Lung microvascular endothelial cell (primary cell): ENCODE measurements at regions not wholly inside any gene's neighbourhood (a gene's known extent, or its start where the extent isn't known, plus 50 kb on each side); places are given as distances from the start of the nearest gene placed in this dataset.
"Not testable (repeated sequence)": the region's sequence is repeated elsewhere in the genome, so short reads cannot be mapped to it uniquely, and the experiment has no call there.

ENCODE experiments used
- DNase-seq, 2 donors: peaks; one replicate each; pipeline versions ENCODE4 v3.0.0 to v3.0.0-alpha.2; 2010; ENCODE audit warnings: low read depth in 2 of 2

DNA sequence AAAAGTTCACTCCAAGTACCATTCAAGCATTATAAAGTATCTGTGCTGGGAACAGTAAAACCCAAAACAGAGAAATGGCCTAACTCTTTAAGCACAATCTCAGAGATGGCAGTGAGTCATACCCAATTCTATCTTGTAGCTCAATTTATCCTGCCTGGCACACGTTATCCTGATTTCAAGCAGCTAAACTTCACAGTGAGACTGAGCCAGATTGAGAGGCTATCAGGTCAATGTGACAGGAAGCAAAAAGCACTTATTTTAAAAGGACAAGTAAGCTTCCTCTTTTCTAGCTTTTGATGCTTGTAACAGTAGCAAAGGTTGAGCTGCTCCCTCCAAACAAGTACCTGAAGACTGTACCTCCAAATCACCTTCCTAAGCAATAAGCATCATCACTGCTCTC lies 324.9 kb downstream of the NAF1 start:
- DNase-seq = no peak

DNA sequence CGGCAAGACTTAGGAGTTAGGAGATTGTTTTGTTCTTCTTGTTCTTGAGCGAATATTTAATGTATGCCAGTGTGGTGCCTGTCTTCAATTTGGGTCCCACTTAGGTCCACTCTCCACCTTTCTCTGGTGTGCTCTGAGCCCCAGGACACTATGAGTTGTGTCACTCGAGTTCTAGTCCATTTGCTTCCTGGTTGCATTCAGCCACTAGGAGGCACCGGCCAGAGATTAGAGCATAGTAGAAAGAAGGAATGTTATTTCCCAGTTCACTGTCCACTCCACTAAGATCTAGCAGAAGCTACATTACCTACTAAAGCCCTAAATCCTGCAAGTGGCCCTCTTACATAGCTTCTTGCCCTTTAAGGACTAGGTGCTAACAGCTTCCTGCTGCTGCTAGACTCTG lies 326.9 kb downstream of the NAF1 start:
- DNase-seq = no peak

DNA sequence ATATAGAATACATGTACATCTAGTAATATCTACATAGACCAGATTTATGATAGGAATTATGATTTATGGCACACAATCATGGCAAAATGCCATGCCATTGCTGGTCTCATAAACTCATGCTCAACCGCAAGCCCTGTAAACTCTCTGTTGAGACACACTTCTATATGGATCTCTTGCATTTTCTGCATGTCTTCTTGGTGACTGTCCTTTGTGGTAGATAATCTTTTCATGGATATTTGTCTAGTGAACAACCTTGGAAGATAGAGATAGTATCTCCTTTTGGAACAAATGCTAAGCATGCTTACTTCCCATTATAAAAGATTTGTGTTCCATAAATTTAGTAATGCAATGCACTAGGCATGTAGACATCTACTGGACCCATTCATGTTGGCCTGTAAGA lies 328.0 kb downstream of the NAF1 start:
- no peak for DNase-seq

DNA sequence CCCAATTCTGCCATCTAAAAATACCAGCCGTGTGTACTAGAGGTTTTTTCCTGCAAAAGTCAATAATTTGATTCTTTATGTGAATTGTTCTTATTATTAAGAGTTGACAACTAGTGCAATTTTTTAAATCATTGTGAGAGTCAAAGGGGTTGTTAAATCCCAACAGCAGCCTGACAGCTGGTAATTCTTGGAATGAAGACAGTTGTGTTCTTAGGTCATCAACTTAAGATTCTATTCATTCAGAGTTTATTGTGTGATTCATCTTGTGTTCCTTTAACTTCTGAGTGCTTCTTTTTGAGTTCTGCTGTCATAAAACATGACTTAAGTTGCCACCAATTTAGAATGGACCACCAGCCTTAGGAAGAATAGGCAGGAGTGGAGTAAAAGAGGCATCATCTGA lies 329.0 kb downstream of the NAF1 start:
- no peak for DNase-seq

DNA sequence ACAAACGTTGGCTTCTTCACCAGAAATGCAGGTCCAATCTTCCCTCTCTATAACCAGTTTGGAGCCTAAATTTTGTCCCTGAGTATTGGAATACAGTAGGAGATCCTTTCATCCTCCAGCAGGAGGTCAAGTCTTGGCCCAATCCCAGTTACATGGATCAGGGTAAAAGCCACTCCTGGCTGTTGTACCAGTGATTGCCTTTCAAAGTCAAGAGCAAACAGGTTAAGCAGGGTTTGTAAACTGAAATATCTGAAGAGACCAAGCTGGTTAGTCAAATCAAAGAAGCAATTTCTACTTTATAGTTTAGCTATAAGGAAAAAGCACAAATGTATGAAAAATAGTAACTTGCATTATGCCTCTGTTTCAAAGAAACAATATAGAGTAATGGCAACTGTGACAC lies 329.4 kb downstream of the NAF1 start:
- no peak for DNase-seq

DNA sequence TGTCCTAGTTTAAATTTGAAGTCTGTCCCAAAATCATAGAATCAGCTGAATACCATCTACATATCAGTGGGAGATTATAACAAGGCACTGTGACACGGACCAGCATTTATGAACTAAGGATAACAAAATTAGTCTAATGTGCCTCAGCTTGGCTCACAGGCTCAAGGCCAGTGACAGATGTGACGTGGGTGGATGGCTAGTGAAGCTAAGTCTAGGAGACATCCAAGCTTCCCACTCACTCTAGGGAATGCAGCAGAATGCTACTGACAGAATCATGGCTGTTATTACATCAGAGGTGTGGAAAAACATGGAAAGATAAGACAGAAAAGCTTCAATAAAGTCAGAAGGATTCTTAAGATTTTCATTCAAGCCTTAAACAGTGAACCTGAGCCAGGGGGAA lies 329.9 kb downstream of the NAF1 start:
- DNase-seq = no peak

DNA sequence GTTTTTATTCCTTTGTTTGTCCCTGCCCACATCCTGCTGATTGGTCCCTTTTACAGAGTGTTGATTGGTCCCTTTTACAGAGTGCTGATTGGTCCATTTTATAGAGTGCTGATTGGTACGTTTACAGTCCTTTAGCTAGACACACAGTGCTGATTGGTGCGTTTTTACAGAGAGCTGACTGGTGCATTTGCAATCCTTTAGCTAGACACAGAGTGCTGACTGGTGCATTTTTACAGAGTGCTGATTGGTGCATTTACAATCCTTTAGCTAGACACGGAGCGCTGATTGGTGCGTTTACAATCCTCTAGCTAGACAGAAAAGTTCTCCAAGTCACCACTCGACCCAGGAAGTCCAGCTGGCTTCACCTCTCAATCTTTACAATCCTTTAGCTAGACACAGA lies 330.4 kb downstream of the NAF1 start:
- DNase-seq = not testable (repeated sequence)

DNA sequence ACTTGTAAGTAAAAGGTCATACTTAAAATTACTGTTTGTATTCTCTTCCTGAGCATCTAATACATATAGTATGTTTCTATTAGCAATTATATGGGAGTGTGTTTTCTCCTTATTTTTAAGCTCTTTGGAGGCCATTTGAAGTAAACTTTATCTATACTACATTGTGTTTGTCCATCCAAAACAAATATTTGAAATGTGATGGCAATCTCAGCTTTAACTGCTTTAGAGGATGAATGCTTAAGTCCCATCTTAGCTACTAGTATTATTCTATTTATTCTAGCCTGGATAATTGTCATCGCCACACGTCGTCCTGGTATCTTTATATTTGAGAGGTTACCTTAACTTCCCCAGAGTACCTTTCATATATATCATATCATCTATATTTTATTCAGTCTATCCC lies 335.8 kb downstream of the NAF1 start:
- DNase-seq = no peak

DNA sequence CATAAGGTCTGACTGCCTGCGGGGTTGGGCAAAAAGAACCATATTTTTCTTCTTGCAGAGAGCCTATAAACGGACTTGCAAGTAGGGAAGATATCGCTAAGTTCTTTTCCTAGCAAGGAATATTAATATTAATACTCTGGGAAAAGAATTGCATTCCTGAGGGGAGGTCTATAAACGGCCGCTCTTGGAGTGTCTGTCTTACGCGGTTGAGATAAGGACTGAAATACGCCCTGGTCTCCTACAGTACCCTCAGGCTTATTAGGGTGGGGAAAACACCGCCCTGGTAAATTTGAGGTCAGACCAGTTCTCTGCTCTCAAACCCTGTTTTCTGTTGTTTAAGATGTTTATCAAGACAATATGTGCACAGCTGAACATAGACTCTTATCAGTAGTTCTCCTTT lies 349.3 kb downstream of the NAF1 start:
- DNase-seq = not testable (repeated sequence)

DNA sequence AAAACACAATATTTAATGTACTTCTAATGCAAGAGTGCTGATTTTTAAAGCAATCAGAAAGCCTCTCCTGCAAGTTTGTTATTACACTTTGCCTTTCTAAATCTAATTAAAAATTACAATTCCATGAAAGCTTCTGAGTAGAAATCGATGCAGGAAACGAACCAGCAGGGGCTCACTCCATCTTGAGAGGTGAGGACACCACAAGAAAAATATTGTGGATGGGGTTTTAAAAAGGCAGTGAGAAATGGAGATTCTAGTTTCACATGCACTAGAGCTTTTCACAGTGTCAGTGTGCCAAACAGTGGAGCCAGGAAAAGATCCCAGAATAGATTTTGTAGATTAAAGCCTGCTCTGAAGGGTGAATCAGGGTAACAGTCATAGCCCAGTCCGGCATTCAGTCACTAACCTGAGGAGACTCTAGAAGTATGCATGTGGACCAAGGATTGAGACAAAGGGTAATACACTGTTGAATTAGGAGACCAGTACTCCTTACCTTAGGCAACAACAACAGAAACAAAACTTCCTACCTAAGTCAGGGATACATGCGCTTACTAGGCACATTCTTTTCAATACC lies 362.3 kb downstream of the NAF1 start:
- DNase-seq = no peak

DNA sequence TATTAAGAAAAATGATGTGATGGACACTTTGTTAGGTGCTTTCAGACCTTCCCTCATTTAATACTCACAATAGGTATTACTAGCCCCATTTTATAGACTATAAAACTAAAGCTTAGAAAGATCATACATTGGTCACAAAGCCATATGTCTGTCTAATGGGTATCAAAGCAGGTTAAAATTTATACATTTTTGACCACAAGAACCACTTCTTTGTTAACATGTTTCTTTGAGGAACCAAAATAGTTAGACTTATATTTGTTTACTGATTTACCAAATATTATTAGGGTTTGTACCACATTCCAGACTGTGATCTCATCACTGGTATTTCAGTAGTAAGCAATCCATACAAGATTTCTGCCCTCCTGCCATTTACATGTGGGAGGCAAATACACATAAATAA lies 363.3 kb downstream of the NAF1 start:
- DNase-seq = no peak

DNA sequence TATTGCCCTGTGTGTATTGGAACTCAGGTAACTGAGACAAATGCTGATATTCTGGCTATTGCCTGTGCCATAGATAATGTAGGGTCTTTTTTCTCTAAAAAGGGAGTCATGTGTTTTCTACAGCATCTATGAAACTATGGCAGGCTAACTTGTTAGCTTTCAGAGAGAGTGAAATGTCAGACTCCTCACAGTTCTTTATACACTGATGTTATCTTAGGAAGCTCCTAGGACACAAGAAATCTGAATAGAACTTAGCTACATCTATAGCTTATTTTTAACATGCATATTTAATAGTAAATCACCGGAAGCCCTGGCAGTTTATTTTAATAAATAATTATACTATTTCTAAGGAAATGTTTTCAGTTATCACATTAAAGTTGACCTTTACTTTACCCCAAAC lies 369.6 kb downstream of the NAF1 start:
- DNase-seq = no peak

DNA sequence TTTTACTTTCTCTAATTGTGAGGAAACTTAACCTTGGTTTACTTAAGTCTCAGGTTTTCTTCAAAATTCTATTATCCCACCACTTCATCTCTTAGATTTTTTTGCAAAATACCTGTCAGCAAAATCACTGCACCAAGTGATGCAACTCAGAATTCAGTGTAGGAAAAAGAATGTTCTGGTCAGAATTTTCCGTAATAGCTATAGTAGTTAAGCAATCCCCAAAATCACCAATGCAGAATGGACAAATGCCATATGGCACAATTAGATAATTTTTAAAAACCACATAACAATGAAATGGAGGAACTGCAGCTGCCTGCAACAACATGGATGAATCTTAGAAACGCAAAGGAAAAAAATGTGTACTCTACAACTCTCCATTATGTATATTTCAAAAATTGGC lies 373.1 kb downstream of the NAF1 start:
- peak in 1 of 2 donors; percentile 77 for DNase-seq

DNA sequence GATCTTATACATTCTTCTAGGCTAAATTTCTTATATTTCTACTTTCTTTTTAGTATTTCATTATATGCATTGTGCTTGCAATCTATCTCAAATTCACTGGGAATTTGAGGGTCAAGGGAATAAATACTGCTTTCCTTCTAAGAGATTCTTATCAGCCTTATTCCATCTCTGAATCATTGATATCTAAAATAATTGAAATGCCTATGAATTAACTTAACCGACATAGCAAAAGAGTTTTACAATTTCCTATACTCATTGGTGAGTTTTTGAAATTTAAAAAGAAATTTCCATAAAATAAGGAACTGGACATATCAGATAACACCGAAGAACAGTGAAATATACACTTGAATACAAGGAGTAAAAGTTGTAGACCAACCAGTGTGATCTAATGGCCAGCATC lies 373.7 kb downstream of the NAF1 start:
- DNase-seq = no peak

DNA sequence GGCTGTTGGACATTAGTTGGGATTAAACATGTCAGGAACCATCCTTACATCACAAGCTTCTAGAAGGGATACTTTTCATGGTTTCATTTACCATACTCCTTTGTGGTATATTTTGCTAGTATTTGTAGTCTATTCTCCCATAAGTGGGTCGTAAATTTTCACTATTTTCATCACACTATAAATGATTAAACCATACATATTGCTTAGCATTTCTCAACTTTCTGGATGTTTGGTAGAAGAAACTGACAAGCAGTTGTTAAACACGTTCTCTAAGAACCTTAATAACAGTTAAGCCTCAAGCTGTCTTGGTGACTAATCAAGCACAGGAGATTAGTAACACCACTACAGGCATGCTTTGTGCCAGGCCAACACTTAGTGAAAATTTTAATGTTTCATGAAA lies 375.5 kb downstream of the NAF1 start:
- no peak for DNase-seq

DNA sequence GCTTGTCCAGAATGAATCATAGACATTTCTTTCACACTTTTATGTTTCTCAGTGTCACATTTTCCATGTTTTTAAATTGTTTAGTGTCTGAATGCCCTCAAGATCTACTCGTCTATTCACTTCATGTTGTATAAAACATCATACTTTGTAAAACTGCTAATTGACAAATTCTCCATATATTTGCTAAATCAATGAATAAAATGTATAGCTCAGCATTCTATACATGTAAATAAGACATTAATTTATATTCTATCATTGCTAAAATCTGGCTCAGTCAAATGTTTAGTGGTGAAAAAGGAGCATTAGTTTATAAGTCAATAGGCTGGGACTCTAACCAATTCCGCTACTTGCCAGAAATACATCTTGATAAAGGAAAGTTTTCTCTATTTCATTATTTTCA lies 379.6 kb downstream of the NAF1 start:
- no peak for DNase-seq

DNA sequence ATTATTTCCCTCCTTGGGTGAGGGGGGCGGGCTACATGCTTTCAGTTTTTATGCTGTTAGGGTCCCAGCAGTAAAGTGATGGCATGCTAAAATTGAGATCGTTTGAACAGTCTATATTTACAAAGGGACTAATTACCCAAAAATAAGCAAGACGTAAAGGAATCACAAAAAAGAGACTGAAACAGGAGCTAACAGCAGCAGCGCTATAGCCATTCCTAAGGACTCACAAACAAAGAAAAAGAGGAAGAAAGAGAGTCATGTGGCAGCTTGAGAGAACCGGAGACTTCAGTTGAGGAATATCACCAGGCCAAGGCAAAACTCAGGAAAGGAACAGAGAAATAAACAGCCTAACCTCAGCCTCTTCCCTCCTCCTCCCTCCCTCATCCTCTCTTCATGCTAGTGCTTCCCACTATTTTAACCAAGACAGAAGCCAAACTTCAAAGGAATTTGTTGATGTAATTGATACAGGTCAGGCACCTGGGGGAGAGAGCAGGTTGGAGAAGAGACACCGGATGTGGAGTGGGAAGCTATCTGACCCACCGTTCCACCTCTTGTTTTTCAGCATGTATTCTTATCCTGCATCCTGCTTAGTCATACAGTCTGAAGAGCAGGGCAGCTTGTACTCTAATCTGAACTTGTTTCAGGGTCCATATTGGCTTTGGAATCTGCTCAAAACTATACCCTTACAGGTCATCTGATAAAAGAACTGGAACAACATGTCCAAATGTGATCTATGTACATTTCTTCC lies 383.7 kb downstream of the NAF1 start:
- DNase-seq = peak in 1 of 2 donors; percentile 50

DNA sequence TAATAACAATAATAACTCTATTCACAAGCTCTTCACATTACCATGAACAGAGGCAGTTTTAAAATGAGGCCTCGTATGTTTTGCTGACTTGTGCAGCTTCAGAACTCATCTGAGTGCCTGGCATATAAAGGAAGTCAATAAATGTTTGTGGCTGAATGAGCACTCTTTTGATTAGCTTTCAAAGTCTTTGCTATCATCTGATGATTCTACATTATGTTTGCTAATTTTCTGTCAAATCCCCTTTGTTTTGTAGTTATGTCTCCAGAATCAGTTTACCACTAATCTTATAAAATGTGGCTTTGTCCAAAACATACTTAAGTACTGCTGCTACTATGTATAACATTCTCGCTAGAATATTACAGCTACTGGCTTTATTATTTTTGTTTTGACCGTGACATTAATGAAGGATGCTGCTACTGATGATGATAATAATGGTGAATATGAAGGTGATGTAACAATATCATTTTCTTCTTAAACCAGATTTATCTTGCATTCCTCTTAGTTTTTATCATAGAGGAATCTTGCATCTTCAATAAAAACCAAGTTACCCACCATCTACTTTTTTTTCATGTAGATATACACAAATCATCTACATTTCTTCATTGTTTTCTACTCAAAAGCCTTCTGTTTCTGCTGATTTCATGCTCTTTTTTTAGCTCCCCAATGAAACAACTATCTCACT lies 384.5 kb downstream of the NAF1 start:
- no peak for DNase-seq

DNA sequence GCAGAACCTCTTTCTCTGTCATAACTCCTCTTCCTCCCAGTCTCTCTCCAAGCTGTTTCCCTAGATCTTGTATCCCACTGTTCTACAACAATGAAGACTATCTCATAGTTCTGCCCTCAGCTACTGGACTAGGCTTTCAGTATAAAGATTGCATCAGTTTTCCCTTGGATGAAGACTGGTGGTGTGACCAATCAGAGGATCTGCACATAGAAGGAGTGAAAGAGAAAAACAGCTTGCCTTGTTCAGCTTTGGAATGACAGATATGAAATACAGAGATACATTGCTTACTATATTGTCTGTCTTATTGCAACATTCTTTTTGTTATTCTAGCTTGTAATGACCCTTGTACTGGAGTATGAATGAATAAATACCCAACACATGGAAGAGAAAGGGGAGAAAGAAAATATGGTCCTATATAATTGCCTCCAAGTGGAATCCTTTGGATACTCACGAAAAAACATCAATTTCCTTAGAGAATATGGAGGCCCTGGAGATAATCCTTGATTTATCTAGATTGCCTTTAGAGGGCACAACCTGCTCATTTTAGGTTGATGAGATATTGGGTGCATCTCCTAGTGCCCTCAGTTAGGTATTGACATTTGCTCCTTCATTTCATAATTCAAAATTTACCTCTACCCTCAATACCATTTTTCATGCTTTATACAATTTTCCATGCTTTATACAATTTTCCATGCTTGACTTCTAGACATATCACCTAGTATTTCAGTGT lies 395.8 kb downstream of the NAF1 start:
- peak in 1 of 2 donors; percentile 2 for DNase-seq

DNA sequence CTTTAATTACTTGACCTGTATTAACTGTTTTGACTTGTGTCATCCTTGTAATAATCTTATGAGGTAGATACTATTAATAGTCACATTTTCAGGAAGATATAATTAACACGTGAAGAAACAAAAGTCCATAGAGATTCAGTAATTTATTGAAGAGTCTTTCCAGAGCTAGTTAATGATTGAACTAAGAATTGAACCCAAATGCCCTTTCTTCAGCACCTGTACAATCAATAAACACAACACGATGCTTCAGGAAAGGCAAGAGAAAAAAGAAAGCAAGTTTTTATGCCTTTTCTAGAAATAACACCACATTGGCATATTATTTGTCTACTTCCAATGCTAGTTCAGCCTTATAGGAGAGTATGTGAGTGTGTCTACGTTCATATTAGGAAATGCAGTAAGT lies 399.6 kb downstream of the NAF1 start:
- DNase-seq = no peak

DNA sequence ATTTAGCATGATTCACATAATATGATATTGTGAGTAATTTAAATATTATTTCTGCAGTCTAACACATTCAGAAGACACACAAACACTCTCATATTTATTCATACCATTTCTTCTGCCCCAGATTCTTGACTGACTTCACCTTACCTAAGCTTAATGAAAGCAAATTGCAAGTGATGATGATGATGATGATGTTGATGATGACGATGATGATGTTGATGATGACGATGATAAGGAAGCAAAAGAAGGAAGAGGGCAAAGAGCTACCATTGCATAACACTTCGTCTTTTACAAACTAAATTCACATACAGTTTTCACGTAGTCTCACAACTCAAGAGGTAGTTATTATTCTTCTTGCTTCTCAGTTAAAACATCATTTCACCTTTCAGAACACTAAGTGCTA lies 404.7 kb downstream of the NAF1 start:
- DNase-seq = no peak

DNA sequence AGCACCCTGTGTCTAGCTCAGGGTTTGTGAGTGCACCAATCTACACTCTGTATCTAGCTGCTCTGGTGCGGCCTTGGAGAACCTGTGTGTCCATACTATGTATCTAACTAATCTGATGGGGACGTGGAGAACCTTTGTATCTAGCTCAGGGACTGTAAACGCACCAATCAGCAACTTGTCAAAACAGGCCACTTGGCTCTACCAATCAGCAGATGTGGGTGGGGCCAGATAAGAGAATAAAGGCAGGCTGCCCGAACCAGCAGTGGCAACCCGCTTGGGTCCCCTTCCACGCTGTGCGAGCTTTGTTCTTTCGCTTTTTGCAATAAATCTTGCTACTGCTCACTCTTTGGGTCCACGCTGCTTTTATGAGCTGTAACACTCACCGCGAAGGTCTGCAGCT lies 426.5 kb downstream of the NAF1 start:
- not testable (repeated sequence) for DNase-seq
